ENCODE measurements at regions not wholly inside any gene's neighbourhood (a gene's known extent, or its start where the extent isn't known, plus 50 kb on each side); places are given as distances from the start of the nearest gene placed in this dataset.

DNA sequence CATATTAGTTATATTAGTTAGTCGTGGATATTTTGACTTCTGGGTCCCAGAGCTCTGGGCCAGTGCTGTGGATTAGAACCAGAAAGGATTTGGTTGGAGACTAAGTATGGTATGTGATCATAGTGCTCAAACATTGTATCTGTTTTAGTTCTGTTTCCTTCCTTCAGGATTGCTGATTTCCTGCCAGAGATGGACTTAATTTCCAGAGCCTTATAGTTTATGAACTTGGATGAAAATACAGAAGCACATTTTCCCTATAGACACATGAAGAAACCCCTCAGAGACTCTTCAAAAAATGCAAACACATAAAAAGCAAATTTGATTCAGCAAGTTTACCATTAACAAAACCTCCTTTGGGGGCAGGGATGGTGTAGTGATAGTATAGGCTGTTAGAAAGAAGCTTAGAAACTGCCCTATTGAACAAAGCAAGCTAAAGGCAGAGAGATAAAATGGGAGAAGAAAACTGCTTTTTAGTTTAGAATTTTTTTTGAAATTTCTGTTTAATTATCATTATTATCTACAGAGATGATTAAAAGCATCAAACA, 88.7 kb upstream of the EFEMP1 start:
- TF ChIP-seq EZH2 (IDR thresholded peaks at IDR 0.05; ENCODE audit: low read length): no peak
- TF ChIP-seq, protein P1, sequence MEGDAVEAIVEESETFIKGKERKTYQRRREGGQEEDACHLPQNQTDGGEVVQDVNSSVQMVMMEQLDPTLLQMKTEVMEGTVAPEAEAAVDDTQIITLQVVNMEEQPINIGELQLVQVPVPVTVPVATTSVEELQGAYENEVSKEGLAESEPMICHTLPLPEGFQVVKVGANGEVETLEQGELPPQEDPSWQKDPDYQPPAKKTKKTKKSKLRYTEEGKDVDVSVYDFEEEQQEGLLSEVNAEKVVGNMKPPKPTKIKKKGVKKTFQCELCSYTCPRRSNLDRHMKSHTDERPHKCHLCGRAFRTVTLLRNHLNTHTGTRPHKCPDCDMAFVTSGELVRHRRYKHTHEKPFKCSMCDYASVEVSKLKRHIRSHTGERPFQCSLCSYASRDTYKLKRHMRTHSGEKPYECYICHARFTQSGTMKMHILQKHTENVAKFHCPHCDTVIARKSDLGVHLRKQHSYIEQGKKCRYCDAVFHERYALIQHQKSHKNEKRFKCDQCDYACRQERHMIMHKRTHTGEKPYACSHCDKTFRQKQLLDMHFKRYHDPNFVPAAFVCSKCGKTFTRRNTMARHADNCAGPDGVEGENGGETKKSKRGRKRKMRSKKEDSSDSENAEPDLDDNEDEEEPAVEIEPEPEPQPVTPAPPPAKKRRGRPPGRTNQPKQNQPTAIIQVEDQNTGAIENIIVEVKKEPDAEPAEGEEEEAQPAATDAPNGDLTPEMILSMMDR (optimal IDR thresholded peaks at IDR 0.05 in 1 of 3, IDR thresholded peaks at IDR 0.05 in 1 of 3, conservative IDR thresholded peaks at IDR 0.05 in 1 of 3; ENCODE audit: extremely low read depth in 1 of 3, insufficient read depth in 2 of 3, low read length in 3 of 3): no peak
- H3K4me3 ChIP-seq (ENCODE audit: control insufficient read depth in 2 of 3, extremely low read depth in 1 of 3, insufficient read depth in 2 of 3, low read depth in 1 of 3, low read length in 3 of 3): no peak overlapping the region
- no peaks in the 10 kb centered on the region for H3K9me3 ChIP-seq (ENCODE audit: control insufficient read depth, low read depth, low read length)
- no peaks in the 10 kb centered on the region for H3K79me2 ChIP-seq (ENCODE audit: control insufficient read depth, insufficient read depth, low read length)
- dilution Hi-C loops (cut with MboI; ENCODE audit: extremely low pct_ligation_motif_present, low sequenced_read_pairs): no loop called here
- no peak overlapping the region for H3K9ac ChIP-seq (ENCODE audit: control insufficient read depth, extremely low read depth, insufficient read depth, low read length)
- DNase-seq (ENCODE audit: low read depth, low spot score) (no peak), FAIRE-seq (no peak)
- H3K27me3 ChIP-seq (ENCODE audit: control insufficient read depth, extremely low read depth, insufficient read depth, low read length): no peaks in the 10 kb centered on the region
- H3K4me1 ChIP-seq (ENCODE audit: control insufficient read depth, extremely low read depth, insufficient read depth, low read length): no peaks in the 10 kb centered on the region
- no peaks in the 10 kb centered on the region for H4K20me1 ChIP-seq (ENCODE audit: control insufficient read depth, extremely low read depth, insufficient read depth, low read length)
- H3K9me1 ChIP-seq (ENCODE audit: control insufficient read depth, extremely low read depth, insufficient read depth, low read length): no peaks in the 10 kb centered on the region
- no peak overlapping the region for H2AFZ ChIP-seq (ENCODE audit: control insufficient read depth, low read length)
- H3K27ac ChIP-seq (ENCODE audit: control insufficient read depth, insufficient read depth, low read length): no peak overlapping the region
- no peak overlapping the region for H3K4me2 ChIP-seq (ENCODE audit: control insufficient read depth, extremely low read depth, insufficient read depth, low read depth, low read length)
- no peaks in the 10 kb centered on the region for H3K36me3 ChIP-seq (ENCODE audit: control insufficient read depth in 2 of 2, extremely low read depth in 1 of 2, insufficient read depth in 2 of 2, low read length in 2 of 2)

DNA sequence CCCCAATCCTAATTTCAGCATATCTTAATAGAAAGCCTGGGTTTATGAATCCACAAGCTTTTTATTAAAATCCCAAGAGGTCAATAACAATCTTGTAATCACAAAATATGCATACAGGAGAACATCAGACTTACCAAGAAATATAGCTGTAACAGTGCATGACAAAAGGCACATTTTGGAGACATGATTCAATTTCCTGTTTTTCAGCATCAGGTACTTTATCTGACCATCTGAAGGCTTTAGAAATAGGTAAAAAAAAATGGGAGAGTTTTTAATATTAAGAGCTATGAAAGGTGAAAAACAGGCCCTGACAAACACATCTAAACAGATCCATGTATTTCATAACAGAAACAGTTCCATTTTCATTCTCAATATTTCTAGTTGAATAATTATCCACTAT, 89.9 kb upstream of the EFEMP1 start:
- no peaks in the 10 kb centered on the region for H3K36me3 ChIP-seq (ENCODE audit: control insufficient read depth in 2 of 2, extremely low read depth in 1 of 2, insufficient read depth in 2 of 2, low read length in 2 of 2)
- H3K9me1 ChIP-seq (ENCODE audit: control insufficient read depth, extremely low read depth, insufficient read depth, low read length): no peaks in the 10 kb centered on the region
- H3K9ac ChIP-seq (ENCODE audit: control insufficient read depth, extremely low read depth, insufficient read depth, low read length): no peak overlapping the region
- H3K4me3 ChIP-seq (ENCODE audit: control insufficient read depth in 2 of 3, extremely low read depth in 1 of 3, insufficient read depth in 2 of 3, low read depth in 1 of 3, low read length in 3 of 3): no peak overlapping the region
- no peaks in the 10 kb centered on the region for H3K9me3 ChIP-seq (ENCODE audit: control insufficient read depth, low read depth, low read length)
- dilution Hi-C loops (cut with MboI; ENCODE audit: extremely low pct_ligation_motif_present, low sequenced_read_pairs): no loop called here
- no peaks in the 10 kb centered on the region for H3K79me2 ChIP-seq (ENCODE audit: control insufficient read depth, insufficient read depth, low read length)
- H2AFZ ChIP-seq (ENCODE audit: control insufficient read depth, low read length): no peak overlapping the region
- no peaks in the 10 kb centered on the region for H4K20me1 ChIP-seq (ENCODE audit: control insufficient read depth, extremely low read depth, insufficient read depth, low read length)
- H3K27ac ChIP-seq (ENCODE audit: control insufficient read depth, insufficient read depth, low read length): no peak overlapping the region
- FAIRE-seq (no peak), DNase-seq (ENCODE audit: low read depth, low spot score) (no peak)
- no peak for TF ChIP-seq EZH2 (IDR thresholded peaks at IDR 0.05; ENCODE audit: low read length)
- TF ChIP-seq, protein P1 (optimal IDR thresholded peaks at IDR 0.05 in 1 of 3, IDR thresholded peaks at IDR 0.05 in 1 of 3, conservative IDR thresholded peaks at IDR 0.05 in 1 of 3; ENCODE audit: extremely low read depth in 1 of 3, insufficient read depth in 2 of 3, low read length in 3 of 3): no peak
- no peak overlapping the region for H3K4me2 ChIP-seq (ENCODE audit: control insufficient read depth, extremely low read depth, insufficient read depth, low read depth, low read length)
- no peaks in the 10 kb centered on the region for H3K27me3 ChIP-seq (ENCODE audit: control insufficient read depth, extremely low read depth, insufficient read depth, low read length)
- no peaks in the 10 kb centered on the region for H3K4me1 ChIP-seq (ENCODE audit: control insufficient read depth, extremely low read depth, insufficient read depth, low read length)
